Left cardiac atrium (tissue), 4 donors: ENCODE measurements at regions not wholly inside any gene's neighbourhood (a gene's known extent, or its start where the extent isn't known, plus 50 kb on each side); places are given as distances from the start of the nearest gene placed in this dataset.
A peak's percentile ranks its signal among the peaks of the same experiment; 100 is the strongest.
"Not testable (repeated sequence)": the region's sequence is repeated elsewhere in the genome, so short reads cannot be mapped to it uniquely, and the experiment has no call there.

Experiments used
- ATAC-seq, 2 donors: fragments of 200-7000 bp; cut with Tn5 transposase; one replicate each; pipeline ENCODE4 v1.9.1; 2020; ENCODE audit warnings: mild to moderate bottlenecking in 2 of 2, moderate library complexity in 2 of 2
- DNase-seq: peaks from one replicate; pipeline ENCODE4 v3.0.0-alpha.2; 2020
- intact Hi-C, 2 donors: fragments of 100-400 bp; cut with DNase I; formaldehyde crosslinking; loops; one replicate each; pipeline versions ENCODE4 v1.14.1 to v1.15.1; 2022 to 2023
- donor health status: DM: no; HTN: yes; CAD: no.
- donor health status: DM: no; HTN: yes; CAD: no; lungs with severe emphysema.
- donor health status: DM: yes; HTN: yes; CAD: no.
- donor health status: Dilated cardiomyopathy.

GRCh38 chr12:75944905-75945432 is 86.6 kb downstream of the PHLDA1 start:
- ATAC-seq = no peak
- intact Hi-C loops = no loop called here

GRCh38 chr12:75944097-75944904 is 87.3 kb downstream of the PHLDA1 start:
- DNase-seq (no peak), ATAC-seq (peak; percentile 64 to 93)
- intact Hi-C loops = no loop called here

More at GRCh38 chr12:75944905-75945432, 86.6 kb downstream of the PHLDA1 start:
- no peak for DNase-seq

- DNase-seq (no peak), ATAC-seq (peak in 1 of 2 donors; percentile 20)
- intact Hi-C loops = no loop called here
Measured at GRCh38 chr12:75943730-75944096, 87.9 kb downstream of the PHLDA1 start.

- intact Hi-C loops, DNase-seq, ATAC-seq: not testable (repeated sequence)
Measured at GRCh38 chr12:75941661-75942060, 89.9 kb downstream of the PHLDA1 start.

- intact Hi-C loops = loop anchor here (10.0 kb wide), 2 partner anchors 86 to 374 kb away; no protein-coding TSS in a partner anchor
- DNase-seq (no peak), ATAC-seq (peak in 1 of 2 donors; percentile 45)
Measured at GRCh38 chr12:75939016-75939642, 92.4 kb downstream of the PHLDA1 start.

GRCh38 chr12:75938189-75938588 is 93.4 kb downstream of the PHLDA1 start:
- ATAC-seq = peak in 1 of 2 donors; percentile 14
- DNase-seq = no peak
- intact Hi-C loops = loop anchor here (10.0 kb wide), 2 partner anchors 87 to 373 kb away; no protein-coding TSS in a partner anchor

GRCh38 chr12:75937486-75937885 is 94.1 kb downstream of the PHLDA1 start:
- DNase-seq (no peak), ATAC-seq (no peak)
- intact Hi-C loops = loop anchor here (10.0 kb wide), 2 partner anchors 87 to 373 kb away; no protein-coding TSS in a partner anchor

GRCh38 chr12:75936515-75937440 is 94.8 kb downstream of the PHLDA1 start:
- intact Hi-C loops = loop anchor here (10.0 kb wide), 2 partner anchors 88 to 372 kb away; no protein-coding TSS in a partner anchor
- no peak for ATAC-seq
- DNase-seq = no peak

GRCh38 chr12:75935539-75936242 is 95.9 kb downstream of the PHLDA1 start:
- DNase-seq (no peak), ATAC-seq (no peak)
- intact Hi-C loops = loop anchor here (10.0 kb wide), 2 partner anchors 89 to 371 kb away; no protein-coding TSS in a partner anchor

- ATAC-seq (peak in 1 of 2 donors; percentile 31), DNase-seq (no peak)
Measured at GRCh38 chr12:75933101-75933500, 98.5 kb downstream of the PHLDA1 start.

GRCh38 chr12:75932241-75932640 is 99.3 kb downstream of the PHLDA1 start:
- intact Hi-C loops = loop anchor here (5.0 to 10.0 kb wide), 3 partner anchors 93 to 367 kb away; partner anchors contain the start of gene PHLDA1 (in 1 of the 2)
- DNase-seq (no peak), ATAC-seq (no peak)

More at GRCh38 chr12:75933101-75933500, 98.5 kb downstream of the PHLDA1 start:
- intact Hi-C loops = loop anchor here (5.0 to 10.0 kb wide), 3 partner anchors 92 to 368 kb away; partner anchors contain the start of gene PHLDA1 (in 1 of the 2)

GRCh38 chr12:75923964-75924666 is 107.5 kb downstream of the PHLDA1 start:
- intact Hi-C loops = no loop called here
- DNase-seq (no peak), ATAC-seq (no peak)

- no peak for ATAC-seq
- DNase-seq = no peak
- intact Hi-C loops = no loop called here
Measured at GRCh38 chr12:75922944-75923642, 108.5 kb downstream of the PHLDA1 start.

- intact Hi-C loops = no loop called here
- DNase-seq (no peak), ATAC-seq (no peak)
Measured at GRCh38 chr12:75921622-75922289, 109.8 kb downstream of the PHLDA1 start.

GRCh38 chr12:75917715-75918114 is 113.9 kb downstream of the PHLDA1 start:
- ATAC-seq = peak; percentile 22 to 42
- intact Hi-C loops = no loop called here
- DNase-seq = no peak

- intact Hi-C loops = no loop called here
- no peak for ATAC-seq
- no peak for DNase-seq
Measured at GRCh38 chr12:75917083-75917482, 114.5 kb downstream of the PHLDA1 start.
